ENCODE measurements at regions not wholly inside any gene's neighbourhood (a gene's known extent, or its start where the extent isn't known, plus 50 kb on each side); places are given as distances from the start of the nearest gene placed in this dataset.

DNA sequence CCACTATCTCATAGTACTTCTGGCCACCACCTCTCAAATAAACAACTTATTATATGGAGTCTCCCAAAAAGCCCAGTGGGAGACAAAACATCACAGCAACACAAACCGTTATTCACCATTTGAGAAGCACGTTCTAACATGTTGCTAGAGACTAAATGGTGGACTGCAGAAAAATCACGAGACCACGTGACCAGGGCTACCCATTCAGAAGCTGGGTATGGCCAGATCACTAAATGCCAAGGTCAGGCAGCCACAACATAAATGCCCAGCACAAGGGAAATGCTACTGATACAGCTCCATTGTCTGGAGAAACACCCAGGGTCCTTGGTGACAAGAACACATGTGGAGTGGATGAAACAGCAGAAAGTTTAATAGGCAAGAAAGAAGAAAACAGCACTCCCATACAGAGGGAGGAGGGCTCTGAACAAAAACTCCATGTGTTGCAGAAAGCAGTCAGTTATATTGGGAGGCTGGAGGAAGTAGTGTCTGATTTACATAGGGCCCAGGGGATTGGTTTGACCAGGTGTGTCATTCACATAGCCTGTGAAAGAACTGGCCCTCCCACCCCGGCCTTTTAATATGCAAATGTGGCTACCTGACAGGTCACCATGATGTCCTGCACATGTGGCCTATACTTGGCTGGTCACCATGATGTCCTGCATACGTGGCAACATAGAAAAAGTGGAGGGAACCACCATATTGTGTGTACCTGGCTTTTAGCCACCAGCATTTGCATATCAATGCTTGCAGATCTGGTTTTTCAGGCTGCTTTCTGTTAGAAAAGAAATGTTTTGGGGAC is 97.2 kb downstream of the TRIM36 start:
- no peak overlapping the region for H3K4me2 ChIP-seq
- peaks cover 0 to 14% (median 7%) of the 10 kb centered on the region in 11 experiments; a peak in 10 of 22 replicates for H3K9me3 ChIP-seq (replicated peaks in 1 of 11)
- H3K36me3 ChIP-seq = no peaks in the 10 kb centered on the region
- H3K27ac ChIP-seq = no peak overlapping the region
- TF ChIP-seq Cebpa-rat (IDR thresholded peaks at IDR 0.05) = no peak
- no peaks in the 10 kb centered on the region for H3K27me3 ChIP-seq
- H4K20me1 ChIP-seq = no peaks in the 10 kb centered on the region
- no peak overlapping the region for H3K4me3 ChIP-seq
- peaks cover 0 to 7% (median 0%) of the 10 kb centered on the region in 10 experiments; a peak in 5 of 20 replicates for H3K4me1 ChIP-seq
- H3K9ac ChIP-seq = no peak overlapping the region

DNA sequence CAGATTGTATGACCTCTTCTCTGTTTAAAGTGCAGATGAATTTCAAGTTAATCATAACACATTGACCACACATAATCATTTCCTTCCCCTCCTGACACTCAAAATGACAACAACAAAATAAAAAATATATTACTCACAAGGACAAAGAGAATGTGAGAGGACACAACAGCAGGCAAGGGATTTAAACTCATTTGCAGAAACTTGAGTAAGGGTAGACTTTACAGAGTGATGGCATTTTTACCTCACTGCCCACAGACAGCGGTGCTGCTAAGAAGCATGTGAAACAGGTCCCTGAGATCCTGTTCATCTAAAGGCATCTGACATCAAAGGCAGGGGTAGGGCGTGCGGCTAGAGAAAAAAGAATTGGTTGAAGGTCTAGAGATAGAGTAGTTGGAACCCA is 99.0 kb downstream of the TRIM36 start:
- no peaks in the 10 kb centered on the region for H3K27me3 ChIP-seq
- no peaks in the 10 kb centered on the region for H4K20me1 ChIP-seq
- no peak overlapping the region for H3K27ac ChIP-seq
- peak overlapping the region in 1 of 11 experiments; percentile 42; a peak in 1 of 22 replicates for H3K9ac ChIP-seq
- TF ChIP-seq Cebpa-rat (IDR thresholded peaks at IDR 0.05) = no peak
- H3K36me3 ChIP-seq = no peaks in the 10 kb centered on the region
- no peak overlapping the region for H3K4me2 ChIP-seq
- H3K4me3 ChIP-seq = no peak overlapping the region
- H3K4me1 ChIP-seq = peaks cover 0 to 7% (median 0%) of the 10 kb centered on the region in 10 experiments; a peak in 5 of 20 replicates
- H3K9me3 ChIP-seq (replicated peaks in 1 of 11) = peaks cover 0 to 14% (median 7%) of the 10 kb centered on the region in 11 experiments; a peak in 10 of 22 replicates

DNA sequence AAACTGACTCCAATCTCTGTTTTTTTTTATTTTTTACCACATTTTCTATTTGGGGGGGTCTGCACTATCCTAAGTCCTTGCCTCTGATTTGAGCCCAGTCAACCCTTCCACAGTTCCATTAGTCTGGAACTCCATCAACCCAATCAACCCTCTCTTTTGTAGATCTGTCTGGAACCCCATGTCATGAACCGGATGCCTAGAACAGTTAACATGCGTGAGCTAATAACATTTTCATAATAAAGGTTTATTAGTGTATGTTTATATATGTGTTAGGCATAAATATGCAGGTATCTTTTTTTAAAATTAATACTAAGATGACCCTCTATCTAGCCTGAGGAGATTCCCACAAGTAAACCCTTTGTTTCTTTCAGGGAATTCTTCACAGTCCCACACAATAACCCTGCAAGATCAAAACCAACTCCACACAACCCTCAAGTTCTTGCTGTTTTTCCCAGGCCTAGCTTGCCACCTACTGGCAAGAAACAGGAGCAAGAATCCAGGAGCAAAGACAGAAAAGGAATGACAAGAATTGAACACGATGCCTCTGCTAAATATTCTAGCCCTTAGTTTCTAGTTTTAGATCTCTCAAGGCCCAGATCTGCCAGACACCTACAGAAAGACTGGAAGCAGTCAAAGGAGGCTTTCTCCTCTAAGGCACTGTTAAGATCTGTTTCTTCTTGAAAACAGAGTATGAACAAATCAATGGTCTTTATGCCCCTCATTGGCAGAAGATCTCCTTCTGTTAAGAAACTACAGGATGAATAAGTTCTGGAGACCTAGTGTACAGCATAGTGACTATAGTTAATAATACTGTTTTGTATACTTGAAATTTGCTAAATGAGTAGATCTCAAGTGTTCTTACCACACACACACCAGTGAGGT is 100.4 kb downstream of the TRIM36 start:
- Histone ChIP-seq H3K27ac (peak overlapping the region in 2 of 11 experiments; percentile 22 to 61; a peak in 3 of 22 replicates), H3K4me3 (no peak overlapping the region), H4K20me1 (no peaks in the 10 kb centered on the region), H3K9ac (no peak overlapping the region), H3K4me1 (peaks cover 0 to 7% (median 0%) of the 10 kb centered on the region in 10 experiments; a peak in 5 of 20 replicates), H3K36me3 (no peaks in the 10 kb centered on the region), H3K27me3 (no peaks in the 10 kb centered on the region), H3K4me2 (peak overlapping the region in 3 of 11 experiments; percentile 14 to 36 (median 22); a peak in 2 of 22 replicates), H3K9me3 (replicated peaks in 1 of 11) (peaks cover 0 to 14% (median 7%) of the 10 kb centered on the region in 11 experiments; a peak in 10 of 22 replicates)
- TF ChIP-seq Cebpa-rat (IDR thresholded peaks at IDR 0.05) = no peak

DNA sequence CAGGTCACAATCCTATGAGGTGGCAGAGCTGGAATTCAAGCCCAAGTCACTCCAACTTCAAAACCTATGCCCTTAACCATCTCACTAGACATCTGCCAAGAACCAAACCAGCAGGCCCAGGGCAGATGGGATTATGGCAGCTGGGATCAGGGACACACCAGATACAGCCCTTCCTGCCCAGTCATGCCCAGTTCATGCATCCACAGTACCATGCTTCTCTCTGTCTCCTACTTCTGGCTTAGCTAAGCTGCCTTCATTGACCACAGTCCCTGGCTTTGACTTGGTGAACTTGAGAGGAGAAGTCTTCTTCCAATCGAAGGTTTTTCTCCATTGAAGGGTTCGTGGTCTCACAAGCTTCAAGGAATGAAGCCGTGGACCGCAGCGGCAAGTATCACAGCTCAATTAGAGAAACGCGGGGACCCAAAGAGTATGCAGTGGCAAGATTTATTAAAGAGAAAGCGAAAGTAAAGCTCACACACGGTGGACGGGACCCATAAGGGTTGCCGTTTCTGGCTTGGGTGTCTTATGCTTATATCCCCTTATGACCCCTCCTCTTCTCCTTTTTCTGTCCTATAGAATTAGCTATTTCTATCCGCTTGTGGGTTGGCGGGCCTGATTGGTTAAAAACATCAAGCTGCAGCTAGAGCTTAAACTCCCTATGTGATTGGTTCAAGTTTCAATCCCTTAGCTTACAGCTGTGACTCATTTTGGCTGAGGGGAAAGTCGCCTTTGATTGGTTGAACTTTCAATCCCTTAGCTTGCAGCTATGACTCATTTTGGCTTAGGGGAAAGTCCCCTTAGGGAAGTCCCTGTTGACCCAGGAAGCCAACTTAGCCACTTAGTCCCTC is 101.2 kb downstream of the TRIM36 start:
- no peak overlapping the region for H3K9ac ChIP-seq
- TF ChIP-seq Cebpa-rat (IDR thresholded peaks at IDR 0.05) = no peak

DNA sequence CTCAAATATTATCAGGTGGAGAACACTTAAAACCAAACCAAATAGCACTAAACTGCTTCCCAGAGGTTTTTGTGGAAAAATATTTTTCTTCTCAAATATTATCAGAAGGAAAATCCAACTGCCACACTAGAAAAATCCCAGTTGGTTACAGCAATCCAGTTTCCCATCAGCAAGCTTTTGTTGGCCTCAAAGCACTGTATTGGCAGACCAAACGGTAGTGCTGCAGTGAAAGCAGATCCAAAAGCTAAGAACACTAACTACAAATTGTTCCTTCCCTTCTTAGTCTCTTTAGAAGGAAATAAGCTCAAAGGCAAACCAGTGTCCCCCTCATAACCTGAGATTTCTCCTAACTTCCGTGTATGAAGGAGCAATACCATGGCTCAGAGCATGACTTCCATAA is 105.3 kb downstream of the TRIM36 start:
- no peak for TF ChIP-seq Cebpa-rat (IDR thresholded peaks at IDR 0.05)
- Histone ChIP-seq H3K9ac (no peak overlapping the region), H3K27me3 (no peaks in the 10 kb centered on the region), H3K9me3 (replicated peaks in 1 of 11) (peaks cover 0 to 14% (median 7%) of the 10 kb centered on the region in 11 experiments; a peak in 10 of 22 replicates), H3K4me1 (peaks cover 0 to 7% (median 0%) of the 10 kb centered on the region in 10 experiments; a peak in 4 of 20 replicates), H3K4me3 (no peak overlapping the region), H4K20me1 (no peaks in the 10 kb centered on the region), H3K36me3 (no peaks in the 10 kb centered on the region), H3K27ac (no peak overlapping the region), H3K4me2 (no peak overlapping the region)

More for the DNA sequence above, 101.2 kb downstream of the TRIM36 start:
- Histone ChIP-seq H4K20me1 (no peaks in the 10 kb centered on the region), H3K9me3 (replicated peaks in 1 of 11) (peaks cover 0 to 14% (median 7%) of the 10 kb centered on the region in 11 experiments; a peak in 10 of 22 replicates), H3K36me3 (no peaks in the 10 kb centered on the region), H3K4me3 (no peak overlapping the region), H3K4me2 (peak overlapping the region in 3 of 11 experiments; percentile 14 to 36 (median 22); a peak in 3 of 22 replicates), H3K27ac (peak overlapping the region in 2 of 11 experiments; percentile 22 to 61; a peak in 3 of 22 replicates), H3K4me1 (peaks cover 0 to 7% (median 0%) of the 10 kb centered on the region in 10 experiments; a peak in 5 of 20 replicates), H3K27me3 (no peaks in the 10 kb centered on the region)

DNA sequence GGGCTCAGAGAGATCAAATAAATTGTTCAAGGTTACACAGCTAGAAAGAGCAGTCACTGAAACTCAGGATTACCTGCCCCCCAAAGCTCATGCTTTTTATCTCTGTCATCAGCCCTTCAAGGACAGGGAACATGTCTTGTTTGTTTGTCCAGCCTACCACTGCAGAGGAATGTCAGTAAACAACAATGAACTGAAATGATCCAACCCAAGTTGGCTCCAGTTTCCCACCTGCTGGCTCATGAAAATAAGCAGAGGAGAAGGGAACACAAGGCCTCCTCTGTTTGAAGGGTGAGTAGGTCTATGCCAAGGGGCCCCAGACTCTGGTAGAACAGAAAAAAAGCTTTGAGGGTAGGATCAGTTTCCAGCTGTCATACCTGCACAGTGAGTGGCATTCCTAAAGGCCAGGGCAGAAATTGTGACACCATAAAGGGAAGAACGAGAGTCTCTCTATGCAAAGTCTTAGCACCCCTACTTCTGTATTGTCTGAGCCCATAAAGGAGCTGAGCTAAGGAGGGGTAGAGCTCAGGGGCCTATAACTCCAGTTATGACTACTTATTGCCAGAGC is 115.2 kb downstream of the TRIM36 start:
- Histone ChIP-seq H3K4me3 (no peak overlapping the region), H3K9ac (no peak overlapping the region), H4K20me1 (no peaks in the 10 kb centered on the region), H3K4me1 (no peaks in the 10 kb centered on the region), H3K9me3 (replicated peaks in 1 of 11) (peaks cover 0 to 18% (median 9%) of the 10 kb centered on the region in 11 experiments; a peak in 10 of 22 replicates), H3K27me3 (no peaks in the 10 kb centered on the region), H3K36me3 (no peaks in the 10 kb centered on the region), H3K4me2 (no peak overlapping the region), H3K27ac (no peak overlapping the region)
- TF ChIP-seq Cebpa-rat (IDR thresholded peaks at IDR 0.05) = no peak

DNA sequence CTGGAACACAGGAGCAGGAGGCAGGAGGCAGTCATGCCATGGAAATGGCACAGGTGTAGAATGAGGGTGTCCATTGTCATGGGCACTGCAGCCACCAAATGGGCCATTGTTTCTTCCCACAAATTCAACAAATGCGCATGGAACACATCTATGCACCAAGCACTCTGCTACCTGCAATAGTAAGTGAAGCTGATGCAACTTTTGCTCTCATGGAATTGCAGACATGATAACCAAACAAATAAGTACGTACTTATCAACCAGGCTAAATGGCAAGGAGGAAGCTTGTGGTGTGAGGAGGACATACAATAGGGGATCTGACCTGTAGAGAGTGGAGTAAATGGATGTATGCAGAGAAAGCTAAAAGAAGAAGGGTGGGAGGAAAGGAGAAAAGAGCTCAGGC is 116.8 kb downstream of the TRIM36 start:
- Histone ChIP-seq H3K4me1 (no peaks in the 10 kb centered on the region), H3K9ac (no peak overlapping the region), H3K9me3 (replicated peaks in 1 of 11) (peaks cover 0 to 18% (median 9%) of the 10 kb centered on the region in 11 experiments; a peak in 10 of 22 replicates), H3K4me2 (no peak overlapping the region), H3K27ac (no peak overlapping the region), H3K36me3 (no peaks in the 10 kb centered on the region), H3K4me3 (no peak overlapping the region), H4K20me1 (no peaks in the 10 kb centered on the region), H3K27me3 (no peaks in the 10 kb centered on the region)
- TF ChIP-seq Cebpa-rat (IDR thresholded peaks at IDR 0.05) = no peak

DNA sequence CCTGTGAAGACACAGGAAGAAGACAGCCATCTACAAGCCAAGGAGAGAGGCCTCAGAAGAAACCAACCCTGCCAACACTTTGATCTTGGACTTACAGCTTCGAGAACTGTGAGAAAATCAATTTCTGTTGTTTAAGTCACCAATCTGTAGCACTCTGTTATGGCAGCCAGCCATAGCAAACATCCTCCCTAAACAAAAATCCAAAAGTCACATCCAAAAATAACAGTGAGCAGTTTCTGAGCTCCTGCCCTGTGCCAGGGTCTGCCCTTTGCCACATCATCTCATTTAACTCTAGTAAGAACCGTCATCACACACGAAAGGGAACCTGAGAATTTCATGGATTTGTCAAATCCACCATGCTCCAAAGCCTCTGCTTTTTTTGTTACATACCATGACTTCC is 118.8 kb downstream of the TRIM36 start:
- no peaks in the 10 kb centered on the region for H3K27me3 ChIP-seq
- H3K4me3 ChIP-seq = no peak overlapping the region
- no peak overlapping the region for H3K9ac ChIP-seq
- peaks cover 0 to 18% (median 9%) of the 10 kb centered on the region in 11 experiments; a peak in 10 of 22 replicates for H3K9me3 ChIP-seq (replicated peaks in 1 of 11)
- H4K20me1 ChIP-seq = no peaks in the 10 kb centered on the region
- H3K27ac ChIP-seq = no peak overlapping the region
- H3K4me2 ChIP-seq = no peak overlapping the region
- H3K36me3 ChIP-seq = no peaks in the 10 kb centered on the region
- TF ChIP-seq Cebpa-rat (IDR thresholded peaks at IDR 0.05) = no peak
- H3K4me1 ChIP-seq = no peaks in the 10 kb centered on the region

Measured in BLaER1 treated with 17β-estradiol and CSF1 and Interleukin-3, amounts not matched to agents 10 nM and 100 nM (cell line).